Panc1 (cell line): ENCODE measurements at regions not wholly inside any gene's neighbourhood (a gene's known extent, or its start where the extent isn't known, plus 50 kb on each side); places are given as distances from the start of the nearest gene placed in this dataset.

Experiments
- POLR2AphosphoS5 ChIP-seq: IDR thresholded peaks from 2 replicates; pipeline ENCODE4 v1.6.1; 2012; ENCODE audit warnings: mild to moderate bottlenecking, low read depth, low read length, moderate library complexity
- SIN3A ChIP-seq: IDR thresholded peaks from 2 replicates; pipeline ENCODE4 v1.6.1; 2012; ENCODE audit warnings: low read depth, mild to moderate bottlenecking, low read length, moderate library complexity, borderline replicate concordance; ENCODE audit not compliant: insufficient read depth
- TCF7L2 ChIP-seq: IDR thresholded peaks from 2 replicates; pipeline ENCODE4 v1.6.1; 2011; ENCODE audit warnings: mild to moderate bottlenecking, low read depth, low read length, inconsistent platforms
- TF ChIP-seq, protein P1 (sequence below), 2 experiments: IDR thresholded peaks; 2 replicates each; pipeline ENCODE4 v1.6.1; 2011 to 2012; ENCODE audit warnings: low read depth in 2 of 2, control low read depth in 1 of 2, low read length in 1 of 2, mild to moderate bottlenecking in 1 of 2, moderate library complexity in 1 of 2; ENCODE audit not compliant: insufficient read depth in 1 of 2
- TF ChIP-seq, protein P2 (sequence below): fragments of 450-650 bp; IDR thresholded peaks from 2 replicates; pipeline ENCODE4 v1.5.1; 2017; ENCODE audit warnings: mild to moderate bottlenecking

DNA sequence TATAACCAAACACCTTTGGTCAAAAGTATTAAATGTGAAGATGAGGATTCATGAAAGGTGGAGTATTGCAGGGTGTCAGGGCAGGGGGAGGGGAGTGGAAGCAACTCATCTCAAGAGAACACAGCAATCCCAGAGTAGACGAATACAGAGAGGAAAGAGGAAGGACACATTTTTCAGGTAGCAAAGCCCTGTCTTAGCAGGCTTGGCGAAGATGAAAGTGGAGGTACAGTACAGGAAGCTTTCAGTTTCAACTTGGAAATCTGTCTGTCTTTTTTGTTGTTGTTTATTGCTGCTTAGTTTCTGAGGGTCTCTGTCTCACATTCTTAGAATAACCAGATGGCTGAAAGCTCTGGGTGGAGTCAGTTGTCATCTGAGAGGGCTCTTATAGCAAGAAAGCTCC lies 80.8 kb upstream of the GPR149 start:
- no peak for TF ChIP-seq SIN3A
- no peak for TF ChIP-seq TCF7L2
- TF ChIP-seq, protein P1, sequence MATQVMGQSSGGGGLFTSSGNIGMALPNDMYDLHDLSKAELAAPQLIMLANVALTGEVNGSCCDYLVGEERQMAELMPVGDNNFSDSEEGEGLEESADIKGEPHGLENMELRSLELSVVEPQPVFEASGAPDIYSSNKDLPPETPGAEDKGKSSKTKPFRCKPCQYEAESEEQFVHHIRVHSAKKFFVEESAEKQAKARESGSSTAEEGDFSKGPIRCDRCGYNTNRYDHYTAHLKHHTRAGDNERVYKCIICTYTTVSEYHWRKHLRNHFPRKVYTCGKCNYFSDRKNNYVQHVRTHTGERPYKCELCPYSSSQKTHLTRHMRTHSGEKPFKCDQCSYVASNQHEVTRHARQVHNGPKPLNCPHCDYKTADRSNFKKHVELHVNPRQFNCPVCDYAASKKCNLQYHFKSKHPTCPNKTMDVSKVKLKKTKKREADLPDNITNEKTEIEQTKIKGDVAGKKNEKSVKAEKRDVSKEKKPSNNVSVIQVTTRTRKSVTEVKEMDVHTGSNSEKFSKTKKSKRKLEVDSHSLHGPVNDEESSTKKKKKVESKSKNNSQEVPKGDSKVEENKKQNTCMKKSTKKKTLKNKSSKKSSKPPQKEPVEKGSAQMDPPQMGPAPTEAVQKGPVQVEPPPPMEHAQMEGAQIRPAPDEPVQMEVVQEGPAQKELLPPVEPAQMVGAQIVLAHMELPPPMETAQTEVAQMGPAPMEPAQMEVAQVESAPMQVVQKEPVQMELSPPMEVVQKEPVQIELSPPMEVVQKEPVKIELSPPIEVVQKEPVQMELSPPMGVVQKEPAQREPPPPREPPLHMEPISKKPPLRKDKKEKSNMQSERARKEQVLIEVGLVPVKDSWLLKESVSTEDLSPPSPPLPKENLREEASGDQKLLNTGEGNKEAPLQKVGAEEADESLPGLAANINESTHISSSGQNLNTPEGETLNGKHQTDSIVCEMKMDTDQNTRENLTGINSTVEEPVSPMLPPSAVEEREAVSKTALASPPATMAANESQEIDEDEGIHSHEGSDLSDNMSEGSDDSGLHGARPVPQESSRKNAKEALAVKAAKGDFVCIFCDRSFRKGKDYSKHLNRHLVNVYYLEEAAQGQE (IDR thresholded peaks at IDR 0.05; ENCODE audit: insufficient read depth in 1 of 2, low read depth in 2 of 2, low read length in 1 of 2) = no peak
- TF ChIP-seq, protein P2, sequence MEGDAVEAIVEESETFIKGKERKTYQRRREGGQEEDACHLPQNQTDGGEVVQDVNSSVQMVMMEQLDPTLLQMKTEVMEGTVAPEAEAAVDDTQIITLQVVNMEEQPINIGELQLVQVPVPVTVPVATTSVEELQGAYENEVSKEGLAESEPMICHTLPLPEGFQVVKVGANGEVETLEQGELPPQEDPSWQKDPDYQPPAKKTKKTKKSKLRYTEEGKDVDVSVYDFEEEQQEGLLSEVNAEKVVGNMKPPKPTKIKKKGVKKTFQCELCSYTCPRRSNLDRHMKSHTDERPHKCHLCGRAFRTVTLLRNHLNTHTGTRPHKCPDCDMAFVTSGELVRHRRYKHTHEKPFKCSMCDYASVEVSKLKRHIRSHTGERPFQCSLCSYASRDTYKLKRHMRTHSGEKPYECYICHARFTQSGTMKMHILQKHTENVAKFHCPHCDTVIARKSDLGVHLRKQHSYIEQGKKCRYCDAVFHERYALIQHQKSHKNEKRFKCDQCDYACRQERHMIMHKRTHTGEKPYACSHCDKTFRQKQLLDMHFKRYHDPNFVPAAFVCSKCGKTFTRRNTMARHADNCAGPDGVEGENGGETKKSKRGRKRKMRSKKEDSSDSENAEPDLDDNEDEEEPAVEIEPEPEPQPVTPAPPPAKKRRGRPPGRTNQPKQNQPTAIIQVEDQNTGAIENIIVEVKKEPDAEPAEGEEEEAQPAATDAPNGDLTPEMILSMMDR = no peak
- TF ChIP-seq POLR2AphosphoS5 = no peak
